DMS53 (cell line): ENCODE measurements at regions not wholly inside any gene's neighbourhood (a gene's known extent, or its start where the extent isn't known, plus 50 kb on each side); places are given as distances from the start of the nearest gene placed in this dataset.

Experiments
- DNase-seq: peaks from one replicate; lab custom pipeline; 2025; lab: John Stamatoyannopoulos, UW

GRCh38 chr3:188041193-188041592, 112.8 kb upstream of the LPP start:
- DNase-seq = no peak

DNA sequence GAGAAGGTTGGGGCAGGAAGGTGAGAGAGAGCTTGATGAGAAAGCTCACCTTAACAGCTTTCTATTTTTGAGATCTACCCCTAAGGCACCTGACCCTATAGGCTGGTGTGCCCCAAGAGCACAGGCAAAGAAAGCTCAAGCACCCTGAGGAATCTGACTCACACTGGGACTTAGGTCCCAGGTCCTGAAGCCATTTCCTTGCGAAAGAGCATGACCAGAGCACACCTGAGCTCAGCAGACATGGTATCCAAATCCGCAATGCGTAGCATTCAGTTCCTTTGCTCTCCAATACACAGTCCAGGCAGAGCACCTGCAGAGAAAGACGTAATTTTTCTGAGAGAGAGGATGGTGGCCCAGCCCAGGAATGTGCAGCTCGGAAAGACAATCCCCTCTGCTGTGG, 112.1 kb upstream of the LPP start:
- no peak for DNase-seq

GRCh38 chr3:188042466-188042865, 111.5 kb upstream of the LPP start:
- no peak for DNase-seq

DNA sequence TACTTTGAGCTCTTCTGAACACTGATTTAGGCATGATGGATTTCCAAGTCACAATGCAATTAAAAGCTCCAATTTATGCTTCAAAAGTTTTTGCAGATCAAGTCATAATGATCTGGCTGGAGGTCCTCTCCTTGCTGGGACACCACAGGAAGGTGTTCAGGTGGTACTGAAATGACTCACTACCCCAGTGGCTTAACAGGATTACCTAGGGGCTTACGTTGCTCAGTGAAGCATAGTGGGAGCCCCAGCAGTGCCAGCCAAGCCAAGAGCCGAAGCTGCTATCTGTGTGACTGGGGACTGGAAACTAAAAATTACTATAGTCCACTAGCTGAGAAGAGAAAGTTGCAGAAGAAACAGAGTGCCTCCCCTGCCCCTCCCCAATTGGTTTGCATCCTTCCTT, 110.1 kb upstream of the LPP start:
- DNase-seq = no peak

DNA sequence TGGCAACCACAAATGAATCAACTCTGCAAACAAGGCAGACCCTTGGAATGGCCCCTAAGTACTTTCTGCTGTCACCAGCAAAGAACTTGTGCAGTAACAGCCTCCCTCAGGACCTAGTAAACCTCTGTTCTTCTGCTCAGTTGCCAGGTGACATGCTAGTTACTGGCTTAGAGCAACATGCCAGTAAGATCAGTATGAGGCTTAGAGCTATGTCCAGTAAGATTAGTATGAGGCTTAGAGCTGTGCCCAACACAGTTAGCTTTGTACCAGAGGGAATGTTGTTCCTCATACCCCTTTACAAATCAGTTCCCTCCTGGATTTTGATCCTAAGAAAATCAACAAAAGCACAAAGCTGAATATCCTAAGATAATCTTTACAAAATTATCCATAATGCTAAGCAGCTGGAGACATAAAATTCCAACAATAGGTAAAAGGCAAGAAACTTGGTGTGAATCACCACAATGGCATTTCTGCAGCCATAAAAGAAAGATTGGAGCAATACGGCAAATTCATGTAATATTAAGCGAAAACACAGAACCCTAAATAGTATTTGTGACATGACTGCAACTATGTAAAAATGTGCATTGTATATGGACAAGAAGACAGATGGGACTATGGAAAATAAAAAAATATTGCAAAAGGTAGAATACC, 107.3 kb upstream of the LPP start:
- no peak for DNase-seq

DNA sequence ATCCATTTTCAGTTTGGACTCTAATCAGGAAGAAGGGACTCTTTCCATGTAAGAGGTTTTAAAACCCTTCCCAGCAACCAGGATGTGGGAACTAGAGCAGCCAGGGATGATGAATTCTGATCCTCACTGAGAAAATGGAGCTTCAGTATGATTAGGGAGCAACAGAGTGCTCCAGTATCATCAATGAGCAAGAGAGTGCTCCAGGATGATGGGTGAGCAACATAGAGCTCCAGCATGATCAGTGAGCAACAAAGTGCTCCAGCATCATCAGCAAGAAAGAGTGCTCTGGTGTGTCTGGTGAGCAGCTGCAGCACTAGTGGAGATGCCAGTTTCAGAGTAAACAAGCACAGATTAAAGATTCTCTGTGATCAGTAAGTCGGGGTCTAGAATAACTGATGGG, 106.4 kb upstream of the LPP start:
- DNase-seq = no peak

DNA sequence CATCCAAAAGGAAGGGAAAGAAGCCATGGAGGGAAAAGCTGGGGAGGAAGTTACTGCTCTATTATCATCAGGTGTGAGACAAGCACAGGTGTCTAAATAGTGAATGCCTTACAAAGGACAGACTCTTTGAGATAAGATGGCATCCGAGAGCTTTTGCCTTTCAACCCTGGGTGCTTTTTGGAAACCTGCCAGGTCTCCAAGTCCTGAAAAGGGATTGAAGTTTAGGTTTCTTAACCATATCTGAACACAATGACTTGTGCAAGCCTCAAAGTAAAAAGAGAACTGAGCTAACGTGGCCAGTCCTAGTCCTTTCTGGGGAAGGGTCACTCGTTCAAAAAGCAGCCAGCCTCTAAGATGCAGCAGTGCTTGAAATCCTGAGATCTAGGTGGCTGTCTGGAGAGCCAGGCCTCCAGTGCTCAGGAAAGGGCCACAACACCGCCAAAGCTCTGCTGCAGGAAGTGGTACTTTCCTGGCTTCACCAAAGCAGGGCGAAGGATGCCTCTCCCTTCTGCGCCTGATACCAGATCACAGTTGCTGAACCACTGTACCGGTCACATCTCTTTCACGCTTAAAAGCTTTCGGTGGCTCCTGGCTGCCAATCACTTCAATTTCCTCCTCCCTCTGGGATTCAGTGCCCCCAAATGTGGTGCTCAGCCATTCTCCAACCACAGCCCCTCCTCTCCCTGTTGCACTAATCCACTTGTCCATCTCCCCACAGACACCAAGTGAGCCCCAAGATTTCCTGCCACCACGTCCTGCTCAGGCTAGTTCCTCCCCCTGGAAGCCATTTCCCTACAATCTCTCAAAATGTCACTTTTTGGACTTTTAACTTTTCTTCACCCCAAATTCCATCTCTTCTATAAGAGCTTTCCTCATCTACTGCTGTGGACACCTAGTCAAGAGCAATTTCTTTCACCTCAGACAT, 104.1 kb upstream of the LPP start:
- DNase-seq = peak; percentile 8

DNA sequence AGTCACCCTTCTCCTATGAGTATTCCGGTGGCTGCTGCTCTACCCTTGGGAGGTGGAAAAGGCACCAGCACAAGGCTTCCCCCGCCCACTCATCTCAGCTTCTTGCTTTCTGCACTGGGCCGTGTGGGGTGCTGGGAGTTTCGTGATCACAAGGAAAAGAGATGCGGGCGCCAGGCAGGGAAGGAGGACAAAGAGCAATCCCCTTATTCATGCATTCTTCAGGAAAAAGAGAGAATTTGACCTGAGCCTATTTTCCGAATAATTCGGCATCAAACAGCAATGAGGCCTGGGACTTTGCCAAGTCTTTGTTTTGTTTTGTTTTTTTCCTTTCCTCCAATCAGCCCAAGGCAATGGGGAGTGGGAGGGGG, 102.2 kb upstream of the LPP start:
- DNase-seq = no peak

GRCh38 chr3:188052169-188053035, 101.6 kb upstream of the LPP start:
- no peak for DNase-seq

DNA sequence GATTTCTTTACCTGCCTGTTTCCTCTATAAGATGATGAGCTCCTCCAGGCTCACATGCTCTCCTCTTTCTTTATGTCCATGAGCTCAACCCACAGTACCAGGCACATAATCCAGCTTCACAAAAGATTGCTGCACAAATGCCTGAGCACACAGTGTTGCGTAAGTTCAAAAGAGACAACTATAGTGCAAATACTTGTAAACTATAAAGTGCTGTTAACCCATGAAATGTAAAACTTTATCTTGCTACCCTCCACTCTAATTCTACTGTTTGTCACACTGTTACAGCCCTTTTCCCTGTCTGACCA, 101.0 kb upstream of the LPP start:
- DNase-seq = no peak

DNA sequence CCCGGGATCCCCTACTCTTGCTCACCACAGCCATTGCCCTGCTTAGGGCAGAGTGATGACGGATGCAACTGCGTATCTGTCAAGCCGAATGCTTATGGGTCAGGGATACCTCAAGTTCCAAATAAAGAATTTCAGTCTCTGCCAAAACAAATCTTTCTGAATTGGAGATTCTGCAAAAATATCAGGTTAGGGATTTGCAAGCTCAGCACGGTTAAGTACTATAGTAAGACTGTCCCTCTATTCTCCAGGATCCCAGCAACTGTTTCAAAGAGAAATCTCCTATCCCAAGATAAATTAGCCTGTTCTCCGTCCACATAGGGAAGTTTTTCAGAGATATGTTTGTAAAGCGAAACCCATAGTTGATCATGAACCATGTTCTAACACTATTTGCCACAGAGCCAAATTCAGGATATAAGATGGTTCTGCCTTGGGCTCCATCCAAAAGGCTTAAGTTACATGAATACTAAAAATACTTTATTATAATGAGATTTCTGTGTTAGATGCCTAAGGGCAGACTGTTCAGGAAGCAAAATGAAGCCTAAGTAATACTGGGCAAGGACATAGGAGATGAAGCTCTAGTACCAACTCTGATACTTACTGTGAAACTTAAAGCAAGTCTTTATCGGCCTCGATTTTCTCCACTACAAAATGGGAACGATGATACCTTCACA, 100.1 kb upstream of the LPP start:
- DNase-seq = no peak

DNA sequence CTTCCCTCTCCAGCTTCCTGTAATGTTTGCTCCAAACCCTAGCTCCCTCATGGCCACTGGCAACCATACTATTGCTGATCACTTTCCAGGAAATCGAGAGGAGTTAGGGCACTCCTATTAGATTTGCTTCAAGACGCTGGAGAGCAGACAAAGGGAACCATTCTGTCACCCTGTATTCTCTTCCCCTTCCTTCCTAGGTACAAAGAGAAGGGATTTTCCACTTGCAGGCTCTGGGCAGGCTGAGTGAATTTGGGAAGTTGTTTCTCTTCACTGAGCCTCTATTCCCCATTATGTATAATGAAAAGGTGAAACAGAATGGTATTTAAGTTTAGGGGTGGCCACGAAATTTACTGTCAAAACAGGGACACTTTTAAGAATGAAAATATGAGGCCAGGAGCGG, 99.4 kb upstream of the LPP start:
- DNase-seq = no peak

- DNase-seq = no peak
Measured at GRCh38 chr3:188055388-188055787, 98.6 kb upstream of the LPP start.

GRCh38 chr3:188057124-188057523, 96.8 kb upstream of the LPP start:
- no peak for DNase-seq

DNA sequence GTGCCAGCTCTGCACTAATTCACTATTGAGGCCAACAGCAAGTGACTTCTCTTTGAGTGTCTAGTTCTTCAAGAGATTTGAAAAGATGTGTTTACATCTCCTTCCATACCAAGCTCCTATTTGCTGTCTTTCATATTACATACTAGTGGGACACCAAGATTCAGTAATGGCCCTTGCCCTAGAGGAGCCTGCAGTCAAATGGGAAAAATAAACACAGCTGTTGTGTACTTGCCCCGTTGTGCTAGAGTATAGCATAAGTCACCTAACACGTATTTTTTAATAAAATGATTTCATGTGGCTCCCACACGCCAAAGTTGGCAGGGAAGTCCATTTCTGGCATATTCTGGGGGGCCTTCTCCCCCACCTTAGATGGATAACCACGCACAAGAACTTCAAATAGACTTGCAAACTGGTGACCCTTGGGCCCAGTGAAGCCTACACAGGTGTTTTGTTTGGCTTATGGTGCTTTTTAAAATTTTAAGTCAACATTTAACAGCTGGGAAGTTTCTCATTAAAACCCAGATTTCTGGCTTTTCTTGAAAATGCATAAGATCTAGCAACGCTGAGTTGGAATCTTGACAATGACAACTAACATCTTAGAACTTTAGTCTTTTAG, 95.3 kb upstream of the LPP start:
- peak; percentile 35 for DNase-seq

GRCh38 chr3:188059351-188059750, 94.6 kb upstream of the LPP start:
- no peak for DNase-seq

DNA sequence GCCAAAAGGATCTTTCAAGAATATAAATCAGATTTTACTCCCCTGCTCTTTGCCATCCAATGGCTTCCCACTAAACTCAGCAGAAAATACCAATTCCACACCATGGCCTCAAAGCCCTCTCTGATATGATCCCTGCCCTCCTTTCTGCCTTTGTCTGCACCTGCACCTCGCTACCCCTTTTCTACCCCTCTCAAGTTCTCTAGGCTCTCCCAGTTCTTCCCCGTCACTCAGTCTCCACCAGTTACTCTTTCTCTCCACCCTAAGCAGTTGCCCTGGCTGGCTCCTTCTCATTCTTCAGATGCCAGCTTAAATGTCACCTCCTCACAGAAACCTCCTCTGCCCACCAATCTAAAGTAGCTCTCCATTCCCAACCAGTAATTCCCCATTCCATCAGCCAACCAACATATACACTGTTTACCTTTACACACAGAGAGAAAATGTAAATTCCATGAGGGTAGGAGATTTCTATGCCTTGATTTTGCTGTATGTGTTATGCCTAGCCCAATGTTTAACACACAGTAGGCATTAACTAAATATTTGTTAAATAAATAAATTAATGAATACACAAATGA, 93.6 kb upstream of the LPP start:
- no peak for DNase-seq

GRCh38 chr3:188060840-188061544, 93.0 kb upstream of the LPP start:
- DNase-seq = peak; percentile 86

GRCh38 chr3:188062216-188062615, 91.7 kb upstream of the LPP start:
- no peak for DNase-seq

GRCh38 chr3:188064831-188065493, 89.0 kb upstream of the LPP start:
- no peak for DNase-seq
